GM19351 (cell line): ENCODE measurements at regions not wholly inside any gene's neighbourhood (a gene's known extent, or its start where the extent isn't known, plus 50 kb on each side); places are given as distances from the start of the nearest gene placed in this dataset.

Experiments used
- ATAC-seq: cut with Tn5 transposase; IDR thresholded peaks from one replicate; pipeline ENCODE4 v1.9.1; 2021; ENCODE audit warnings: mild to moderate bottlenecking, moderate library complexity; ENCODE audit not compliant: unreplicated experiment

GRCh38 chr10:33569702-33570101, 235.2 kb upstream of the NRP1 start:
- no peak for ATAC-seq

- ATAC-seq: no peak
Observed at GRCh38 chr10:33566426-33566825, 232.0 kb upstream of the NRP1 start.

GRCh38 chr10:33566001-33566400, 231.5 kb upstream of the NRP1 start:
- ATAC-seq: no peak

GRCh38 chr10:33565231-33565630, 230.8 kb upstream of the NRP1 start:
- no peak for ATAC-seq

GRCh38 chr10:33559105-33559504, 224.6 kb upstream of the NRP1 start:
- ATAC-seq: no peak

- no peak for ATAC-seq
Observed at GRCh38 chr10:33557313-33557712, 222.8 kb upstream of the NRP1 start.

- no peak for ATAC-seq
Observed at GRCh38 chr10:33556620-33557019, 222.2 kb upstream of the NRP1 start.

- ATAC-seq: no peak
Observed at GRCh38 chr10:33556103-33556502, 221.6 kb upstream of the NRP1 start.

- no peak for ATAC-seq
Observed at GRCh38 chr10:33553748-33554571, 219.5 kb upstream of the NRP1 start.

- no peak for ATAC-seq
Observed at GRCh38 chr10:33552290-33552689, 217.8 kb upstream of the NRP1 start.

GRCh38 chr10:33550811-33551210, 216.3 kb upstream of the NRP1 start:
- no peak for ATAC-seq

GRCh38 chr10:33547976-33548375, 213.5 kb upstream of the NRP1 start:
- ATAC-seq: no peak

GRCh38 chr10:33546031-33546430, 211.6 kb upstream of the NRP1 start:
- ATAC-seq: no peak

- ATAC-seq: no peak
Observed at GRCh38 chr10:33542752-33543505, 208.5 kb upstream of the NRP1 start.

GRCh38 chr10:33539116-33539515, 204.6 kb upstream of the NRP1 start:
- no peak for ATAC-seq

GRCh38 chr10:33537066-33537465, 202.6 kb upstream of the NRP1 start:
- ATAC-seq: no peak

GRCh38 chr10:33536508-33536907, 202.0 kb upstream of the NRP1 start:
- no peak for ATAC-seq

GRCh38 chr10:33535866-33536265, 201.4 kb upstream of the NRP1 start:
- no peak for ATAC-seq

GRCh38 chr10:33534416-33534815, 199.9 kb upstream of the NRP1 start:
- no peak for ATAC-seq

GRCh38 chr10:33533612-33534011, 199.1 kb upstream of the NRP1 start:
- no peak for ATAC-seq

- ATAC-seq: no peak
Observed at GRCh38 chr10:33532901-33533300, 198.4 kb upstream of the NRP1 start.

GRCh38 chr10:33529234-33529633, 194.8 kb upstream of the NRP1 start:
- no peak for ATAC-seq
